Sigmoid colon (tissue), 4 donors: ENCODE measurements at regions not wholly inside any gene's neighbourhood (a gene's known extent, or its start where the extent isn't known, plus 50 kb on each side); places are given as distances from the start of the nearest gene placed in this dataset.

Experiments
- CTCF ChIP-seq, 4 experiments: fragments of 450-650 bp in 3 of 4; fragments of 200-600 bp in 1 of 4; IDR thresholded peaks; one replicate each; pipeline ENCODE4 v1.5.1; 2016 to 2019; ENCODE audit warnings: antibody characterized with exemption in 4 of 4, mild to moderate bottlenecking in 3 of 4, moderate library complexity in 2 of 4
- EP300 ChIP-seq, 4 donors: sonication (generic); formaldehyde crosslinking; IDR thresholded peaks; one replicate each; pipeline ENCODE4 v1.6.1; 2017; ENCODE audit warnings: antibody characterized with exemption in 4 of 4
- POLR2A ChIP-seq, 2 donors: fragments of 450-650 bp; IDR thresholded peaks; one replicate each; pipeline ENCODE4 v1.6.1; 2016; ENCODE audit warnings: antibody characterized with exemption in 2 of 2, mild to moderate bottlenecking in 2 of 2, moderate library complexity in 2 of 2
- POLR2AphosphoS5 ChIP-seq, 4 donors: sonication (generic); formaldehyde crosslinking; IDR thresholded peaks; one replicate each; pipeline ENCODE4 v1.6.1; 2017; ENCODE audit warnings: antibody characterized with exemption in 4 of 4

GRCh38 chr13:24045597-24045996 is 114.9 kb upstream of the SPATA13 start:
- TF ChIP-seq CTCF (IDR thresholded peaks at IDR 0.05) (no peak), EP300 (IDR thresholded peaks at IDR 0.05) (no peak), POLR2A (IDR thresholded peaks at IDR 0.05) (no peak), POLR2AphosphoS5 (IDR thresholded peaks at IDR 0.05) (no peak)
